ENCODE measurements at regions not wholly inside any gene's neighbourhood (a gene's known extent, or its start where the extent isn't known, plus 50 kb on each side); places are given as distances from the start of the nearest gene placed in this dataset.

DNA sequence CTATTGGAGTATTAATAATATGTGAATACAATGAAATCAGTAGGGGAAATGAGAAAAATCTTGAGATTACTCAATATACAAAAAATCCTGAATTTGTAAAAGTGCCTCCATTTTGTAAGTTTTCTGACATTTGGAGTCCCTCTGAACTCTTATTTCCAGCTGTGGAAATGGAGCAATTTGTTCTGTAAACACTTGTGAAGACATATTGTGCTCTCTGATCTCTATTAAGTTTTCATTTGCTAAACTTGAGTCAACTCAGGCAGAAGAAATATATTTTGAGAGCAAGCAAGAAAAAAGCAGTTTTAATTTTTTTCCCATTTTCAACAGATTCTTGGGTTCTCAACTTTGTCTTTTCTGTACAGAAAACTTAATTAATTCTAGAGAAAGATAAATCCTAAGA is 51.4 kb upstream of the PCDH18 start:
- Histone ChIP-seq H3K27me3 (ENCODE audit: insufficient read depth, low read length) (no peaks in the 10 kb centered on the region), H2AFZ (ENCODE audit: low read depth, low read length) (no peak overlapping the region), H3K36me3 (ENCODE audit: insufficient read depth, low read length) (no peaks in the 10 kb centered on the region), H3K9me3 (ENCODE audit: low read length) (no peaks in the 10 kb centered on the region), H3K4me1 (ENCODE audit: insufficient read depth, low read length) (no peaks in the 10 kb centered on the region), H3K4me3 (ENCODE audit: low read length) (no peak overlapping the region)

All from neuron (in vitro differentiated cells).